Stimulated activated CD4-positive, alpha-beta T cell treated with anti-CD3 and anti-CD28 coated beads, Interleukin-2, amount 100 ng/mL, for 24 hours (primary cell): ENCODE measurements at regions not wholly inside any gene's neighbourhood (a gene's known extent, or its start where the extent isn't known, plus 50 kb on each side); places are given as distances from the start of the nearest gene placed in this dataset.
"Not testable (repeated sequence)": the region's sequence is repeated elsewhere in the genome, so short reads cannot be mapped to it uniquely, and the experiment has no call there.

Experiments
- DNase-seq, 2 donors: peaks; one replicate each; pipeline ENCODE4 v3.0.0-alpha.2; 2020

GRCh38 chr20:40634891-40635290 lies 54.1 kb downstream of the MAFB start:
- no peak for DNase-seq

DNA sequence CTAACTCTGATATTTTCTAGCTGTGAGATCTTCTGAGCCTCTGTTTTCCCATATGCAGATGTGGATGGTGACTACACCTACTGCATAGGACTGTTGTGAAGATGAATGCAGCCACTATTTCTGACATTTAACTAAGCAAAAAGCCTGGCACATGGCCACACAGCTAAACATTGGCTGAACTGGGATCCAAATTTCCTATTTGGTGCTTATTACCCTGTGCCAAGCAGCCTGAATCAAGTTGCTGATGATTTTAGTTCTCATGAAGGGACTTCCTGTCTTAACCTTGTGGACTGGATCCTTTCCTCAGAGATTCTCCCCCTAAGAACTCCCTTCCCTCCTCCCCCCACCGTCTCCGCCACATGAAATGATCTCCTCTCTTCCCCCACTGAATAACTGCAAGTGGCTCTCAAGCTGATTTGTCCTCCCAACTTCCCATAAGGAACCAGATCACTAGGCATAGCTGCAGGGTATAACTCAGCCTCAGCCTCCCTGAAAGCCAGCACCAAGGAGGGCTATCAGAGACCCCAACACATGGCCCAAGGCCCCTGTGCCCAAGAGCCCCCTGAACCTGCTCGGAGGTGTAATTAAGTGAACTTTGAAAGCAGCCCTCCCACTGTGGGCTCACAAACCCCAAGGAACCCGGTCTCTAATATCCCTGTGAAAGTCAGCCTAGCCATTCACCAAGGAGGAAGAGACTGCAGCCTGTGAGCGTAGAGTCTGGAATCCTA lies 55.7 kb downstream of the MAFB start:
- no peak for DNase-seq

- DNase-seq = no peak
Observed at GRCh38 chr20:40632346-40632976, 56.6 kb downstream of the MAFB start.

DNA sequence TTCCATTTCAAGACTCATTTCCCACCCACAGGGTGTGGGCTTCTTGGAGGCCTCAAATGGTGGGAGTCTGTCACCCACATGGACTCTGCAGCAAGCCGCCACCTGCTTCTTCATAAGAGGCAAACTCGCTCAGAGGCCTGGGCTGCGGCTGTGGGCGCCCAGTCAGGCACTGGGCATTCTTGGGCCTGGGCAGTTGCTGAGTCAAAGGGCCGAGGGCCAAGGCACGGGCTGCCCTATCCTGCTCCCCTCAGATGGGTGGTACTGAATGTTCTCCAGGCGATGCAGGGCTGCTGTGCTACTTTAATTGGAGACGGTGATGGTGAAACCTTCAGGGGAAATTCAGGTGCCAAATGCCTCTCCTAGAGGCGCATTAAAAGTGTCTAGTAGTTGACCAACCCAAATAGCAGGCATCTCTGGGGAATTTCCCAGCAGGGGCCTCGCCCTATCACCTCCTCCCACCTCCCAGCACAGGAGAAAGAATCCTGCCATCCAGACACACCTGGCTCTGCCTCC lies 57.9 kb downstream of the MAFB start:
- DNase-seq = no peak

DNA sequence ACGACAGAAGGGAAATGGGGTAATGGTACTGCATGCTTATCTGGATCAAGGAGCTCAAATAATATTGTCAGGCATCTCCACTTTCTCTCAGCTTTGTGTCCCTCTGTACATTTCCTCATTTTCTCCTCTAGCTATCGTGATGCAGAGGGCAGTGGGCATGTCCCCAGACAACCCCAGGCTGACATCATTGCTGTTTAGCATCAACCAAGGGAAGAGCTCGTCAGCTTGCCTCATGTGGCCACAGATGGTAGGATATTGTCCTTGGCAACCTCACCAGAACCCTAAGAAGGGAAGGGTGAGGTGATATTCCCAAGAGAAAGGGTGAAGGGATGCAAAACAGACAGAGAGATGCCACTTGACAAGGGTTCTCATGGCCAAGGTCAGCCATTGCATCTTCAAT lies 58.3 kb downstream of the MAFB start:
- DNase-seq = no peak

DNA sequence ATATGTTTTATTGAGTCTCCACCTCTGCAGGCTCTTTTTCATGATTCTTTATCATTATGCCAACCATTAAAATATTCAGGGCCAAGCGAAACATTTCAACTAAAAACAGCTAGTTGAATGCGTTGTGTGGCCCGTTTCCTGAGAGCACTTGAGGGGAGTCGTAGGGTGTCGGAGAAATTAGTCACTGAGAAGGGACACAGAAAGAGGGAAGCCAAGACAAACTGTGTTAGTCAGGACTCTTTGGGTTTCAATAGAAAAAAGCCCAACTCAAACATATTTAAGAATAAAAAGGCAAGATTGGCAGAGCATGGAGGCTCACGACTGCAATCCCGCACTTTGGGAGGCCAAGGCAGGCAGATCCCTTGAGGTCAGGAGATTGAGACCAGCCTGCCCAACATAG lies 58.9 kb downstream of the MAFB start:
- DNase-seq = no peak

- no peak for DNase-seq
Observed at GRCh38 chr20:40628877-40629276, 60.2 kb downstream of the MAFB start.

GRCh38 chr20:40619053-40619452 lies 70.0 kb downstream of the MAFB start:
- not testable (repeated sequence) for DNase-seq

GRCh38 chr20:40617594-40617993 lies 71.4 kb downstream of the MAFB start:
- no peak for DNase-seq

DNA sequence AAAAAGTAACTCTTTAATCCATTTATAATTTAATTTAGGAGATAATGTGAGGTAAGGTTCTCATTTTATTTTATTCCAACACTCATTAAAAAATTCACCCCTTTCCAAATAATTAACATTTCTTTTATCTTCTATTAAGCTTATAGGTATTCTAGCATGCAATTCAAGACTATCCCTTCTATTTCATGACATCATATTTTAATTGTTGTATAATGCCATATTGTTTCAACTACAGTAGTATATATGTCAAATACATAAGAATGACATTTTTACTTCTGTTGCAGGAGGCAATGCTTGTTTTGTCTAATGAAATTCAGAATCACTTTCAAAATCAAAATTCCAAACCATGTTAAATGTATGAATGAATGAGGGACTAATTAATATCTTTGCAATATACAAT lies 76.2 kb downstream of the MAFB start:
- DNase-seq = no peak

- DNase-seq = no peak
Observed at GRCh38 chr20:40612247-40612646, 76.8 kb downstream of the MAFB start.

DNA sequence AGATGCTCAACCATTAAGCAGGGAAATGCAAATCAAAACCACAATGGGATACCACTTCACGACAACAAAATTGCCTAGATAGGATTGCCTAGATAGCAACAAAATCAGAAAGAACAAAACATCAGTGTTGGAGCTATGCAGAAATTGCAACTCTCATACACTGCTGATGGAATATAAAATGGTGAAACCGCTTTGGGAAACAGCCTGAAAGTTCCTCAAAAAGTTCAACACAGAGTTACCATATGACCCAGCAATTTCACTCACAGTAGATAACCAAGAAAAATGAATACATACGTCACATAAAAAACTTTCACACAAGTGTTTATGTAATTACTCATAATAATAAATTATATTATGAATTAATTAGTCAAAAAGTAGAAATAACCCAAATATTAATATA lies 78.3 kb downstream of the MAFB start:
- DNase-seq = no peak

DNA sequence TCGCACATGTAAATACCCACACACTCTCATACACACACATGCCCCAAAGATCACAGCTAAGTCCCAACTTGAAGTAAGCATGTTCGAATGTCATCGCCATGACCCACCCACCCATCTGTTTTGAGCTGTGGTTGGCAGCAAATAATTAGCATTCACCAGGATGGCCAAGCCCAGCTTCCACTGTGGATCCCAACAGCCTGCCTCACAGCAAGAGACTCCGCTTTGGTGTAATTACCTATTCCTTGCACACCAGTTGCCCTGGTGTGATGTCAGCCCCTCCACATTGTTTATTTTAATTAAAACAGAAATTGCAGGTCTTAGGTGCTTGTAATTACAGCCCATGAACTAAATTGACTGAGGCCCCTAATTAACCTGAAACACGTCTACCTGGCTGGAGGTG lies 81.1 kb downstream of the MAFB start:
- no peak for DNase-seq

DNA sequence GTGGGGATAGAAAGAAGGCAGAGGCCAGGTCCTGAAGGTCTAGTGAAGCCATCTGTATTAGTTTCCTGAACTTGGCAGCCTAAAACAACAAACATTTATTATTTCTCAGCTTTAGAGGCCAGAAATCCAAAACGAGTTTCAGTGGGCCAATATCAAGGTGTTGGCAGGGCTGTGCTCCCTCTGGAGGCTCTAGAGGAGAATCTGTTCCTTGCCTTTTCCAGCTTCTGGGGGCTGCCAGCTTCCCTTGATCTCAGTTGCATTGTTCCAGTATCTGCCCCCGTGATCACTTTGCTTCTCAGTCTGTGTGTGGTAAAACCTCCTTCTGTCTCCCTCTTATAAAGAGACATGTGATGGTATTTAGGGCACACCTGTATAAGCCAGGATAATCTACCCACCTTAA lies 82.4 kb downstream of the MAFB start:
- no peak for DNase-seq

GRCh38 chr20:40606237-40606636 lies 82.8 kb downstream of the MAFB start:
- DNase-seq = no peak

- DNase-seq = no peak
Observed at GRCh38 chr20:40604416-40604815, 84.6 kb downstream of the MAFB start.

- DNase-seq = no peak
Observed at GRCh38 chr20:40603057-40603651, 85.9 kb downstream of the MAFB start.

GRCh38 chr20:40602381-40602780 lies 86.7 kb downstream of the MAFB start:
- DNase-seq = no peak

DNA sequence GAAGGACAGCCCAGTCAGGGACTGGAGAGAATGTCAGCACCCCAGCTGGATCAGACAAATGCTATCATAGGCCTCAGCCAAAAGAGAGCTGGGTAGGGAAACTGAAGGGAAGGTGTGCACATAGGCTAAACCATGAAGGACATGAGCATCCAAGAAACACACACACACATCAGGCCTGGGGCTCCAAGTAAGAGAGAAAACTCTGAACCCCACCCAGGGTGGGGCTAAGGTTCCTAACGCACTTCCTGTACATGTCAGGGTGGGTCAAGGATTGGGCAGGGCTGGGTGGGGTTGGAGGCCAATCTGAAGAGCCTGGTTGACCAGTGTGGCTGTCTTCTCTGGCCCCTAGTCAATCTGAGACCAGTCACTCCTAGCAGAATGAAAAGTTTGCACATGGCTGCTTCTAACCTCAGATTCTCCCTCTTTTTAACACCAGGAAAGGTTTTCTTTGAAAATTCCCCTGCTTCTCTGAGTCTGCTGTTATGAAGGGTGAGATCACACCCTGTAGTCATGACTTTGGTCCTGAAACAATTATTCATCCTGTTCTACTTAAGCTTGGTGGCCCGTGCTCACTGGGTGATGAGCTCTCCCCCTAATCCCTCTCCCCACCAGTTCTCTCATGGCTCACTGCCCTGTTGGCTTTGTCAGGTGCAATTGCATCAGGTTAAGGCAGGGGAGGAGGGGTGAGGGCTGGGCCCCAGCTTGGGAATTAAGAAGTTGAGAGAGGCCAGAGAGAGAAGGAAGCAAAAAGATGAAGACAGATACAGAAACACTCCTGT lies 88.4 kb downstream of the MAFB start:
- DNase-seq = no peak

DNA sequence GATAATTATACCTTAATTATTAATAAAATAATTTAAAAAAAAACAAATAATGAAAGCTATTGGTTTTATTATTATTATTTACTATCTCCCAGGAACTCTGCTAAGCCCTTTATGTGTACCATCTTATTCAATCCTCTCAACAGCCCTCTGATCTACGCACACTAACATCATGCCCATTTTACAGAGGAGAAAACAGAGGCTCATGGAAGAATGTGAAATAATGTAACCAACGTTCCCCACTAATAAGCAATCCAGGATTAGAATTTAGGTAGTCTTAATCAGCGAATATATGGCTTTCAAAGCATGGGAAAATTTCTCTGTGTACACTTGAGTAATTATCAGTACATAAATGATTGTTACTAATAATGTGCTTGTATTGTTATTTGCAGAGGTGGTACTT lies 89.0 kb downstream of the MAFB start:
- DNase-seq = no peak

DNA sequence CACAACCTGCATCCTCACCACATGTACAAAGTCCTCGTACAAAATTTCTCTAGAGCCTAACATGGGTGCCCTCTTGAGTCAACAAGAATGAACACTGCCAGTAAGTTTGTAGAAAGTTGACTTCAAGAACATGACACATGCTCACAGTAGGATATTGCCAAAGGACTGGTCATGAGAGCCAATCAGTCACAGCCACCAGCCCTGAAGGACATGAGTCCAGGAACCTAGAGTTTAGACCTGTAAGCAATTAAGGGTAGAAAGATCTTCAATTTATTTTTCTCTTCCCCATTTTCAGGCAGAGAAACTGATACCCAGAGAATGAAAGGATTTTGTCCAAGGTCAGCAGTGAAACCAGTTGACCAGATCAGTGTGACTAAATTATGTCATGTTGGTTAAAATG lies 96.1 kb downstream of the MAFB start:
- DNase-seq = no peak

DNA sequence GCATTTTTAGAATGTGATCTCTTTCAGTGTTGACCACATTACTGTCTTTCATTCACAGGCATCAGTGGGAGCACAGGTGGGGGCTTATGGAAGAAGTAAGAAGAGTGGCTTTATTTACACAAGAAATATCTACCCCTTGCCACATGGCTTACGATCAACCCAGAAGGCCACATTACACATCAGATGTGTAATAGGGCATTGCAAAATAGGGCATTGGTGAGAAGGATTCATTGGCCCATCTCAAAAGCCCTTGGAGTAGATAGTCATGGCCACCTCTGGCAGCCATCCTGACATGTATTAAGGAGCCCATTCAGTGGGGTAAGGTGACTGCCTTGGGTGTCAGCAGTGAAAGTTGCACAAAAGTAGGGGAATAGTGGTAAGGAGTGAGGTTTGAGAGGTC lies 97.5 kb downstream of the MAFB start:
- no peak for DNase-seq

- DNase-seq = no peak
Observed at GRCh38 chr20:40591119-40591518, 97.9 kb downstream of the MAFB start.

GRCh38 chr20:40589581-40589980 lies 99.5 kb downstream of the MAFB start:
- DNase-seq = no peak
